ENCODE measurements at regions not wholly inside any gene's neighbourhood (a gene's known extent, or its start where the extent isn't known, plus 50 kb on each side); places are given as distances from the start of the nearest gene placed in this dataset.

DNA sequence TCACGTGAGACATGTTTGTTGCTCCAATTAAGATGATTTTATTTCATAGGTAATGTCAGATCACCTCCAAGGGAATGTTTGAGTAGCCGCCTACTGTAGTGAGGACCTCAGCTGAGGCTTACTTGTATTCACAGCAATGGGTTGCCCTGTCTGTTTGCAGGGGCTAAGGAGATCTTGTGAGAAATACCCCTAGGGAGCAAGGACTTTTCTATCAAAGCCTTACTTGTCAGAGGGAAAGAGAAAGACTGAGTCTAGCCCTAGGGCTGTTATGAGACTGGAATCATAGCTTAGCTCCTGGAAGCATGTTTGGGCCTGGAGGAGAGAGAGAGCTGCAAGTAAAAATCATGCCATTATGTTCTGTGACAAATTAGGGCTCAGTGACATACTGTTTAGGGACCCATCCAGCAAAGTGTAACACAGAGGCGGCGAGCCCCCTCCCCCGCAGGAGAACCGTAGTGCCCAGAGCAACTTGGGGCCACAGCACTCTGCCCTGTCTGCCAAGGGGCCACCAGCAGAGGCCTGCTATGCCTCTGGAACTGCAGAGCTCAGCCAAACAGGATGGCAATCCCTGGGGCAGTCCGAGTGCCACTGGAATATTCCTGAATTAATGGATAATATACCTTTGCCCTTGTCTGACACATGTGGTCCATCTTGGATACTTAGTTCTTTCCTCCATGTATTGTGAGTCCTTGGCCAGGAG, 178.8 kb downstream of the DACT1 start:
- DNase-seq, result no peak

DNA sequence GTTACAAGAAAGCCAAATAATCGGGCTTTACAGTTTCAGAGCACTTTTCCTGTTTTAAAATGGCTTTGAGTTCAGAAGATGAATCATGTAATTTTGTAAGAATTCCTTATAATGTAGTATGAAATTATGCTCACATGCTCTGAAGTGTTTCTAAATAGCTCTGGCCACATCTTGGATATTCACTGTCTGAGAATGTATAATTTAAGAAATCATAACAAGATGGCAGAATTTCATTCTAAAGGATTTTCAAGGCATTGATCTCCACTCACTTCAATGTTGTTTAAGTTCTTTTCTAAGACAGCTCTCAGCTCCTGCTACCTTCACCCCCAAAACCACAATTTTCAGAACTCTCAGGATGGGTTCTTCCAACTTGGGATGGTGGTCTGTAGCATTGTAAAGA, 180.1 kb downstream of the DACT1 start:
- no peak for DNase-seq

DNA sequence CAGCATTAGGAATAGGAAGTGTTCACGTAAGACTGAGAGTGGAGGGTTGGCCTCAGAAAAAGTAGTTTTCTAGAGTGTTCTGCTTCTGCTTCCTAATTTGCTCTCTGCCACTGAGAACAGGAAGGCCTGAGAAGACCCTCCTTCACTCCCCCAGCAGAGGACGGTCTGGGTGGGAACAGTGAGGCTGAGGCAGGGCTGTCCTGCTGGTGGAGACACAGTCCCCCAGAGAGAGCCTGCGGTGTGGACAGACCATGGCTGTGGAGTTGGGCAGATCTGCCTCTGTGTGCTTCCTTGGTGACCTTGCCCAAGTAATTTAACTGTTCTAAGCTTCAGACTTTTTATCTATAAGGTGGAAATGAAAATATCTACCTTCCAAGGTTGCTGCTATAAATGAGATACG, 182.3 kb downstream of the DACT1 start:
- no peak for DNase-seq

DNA sequence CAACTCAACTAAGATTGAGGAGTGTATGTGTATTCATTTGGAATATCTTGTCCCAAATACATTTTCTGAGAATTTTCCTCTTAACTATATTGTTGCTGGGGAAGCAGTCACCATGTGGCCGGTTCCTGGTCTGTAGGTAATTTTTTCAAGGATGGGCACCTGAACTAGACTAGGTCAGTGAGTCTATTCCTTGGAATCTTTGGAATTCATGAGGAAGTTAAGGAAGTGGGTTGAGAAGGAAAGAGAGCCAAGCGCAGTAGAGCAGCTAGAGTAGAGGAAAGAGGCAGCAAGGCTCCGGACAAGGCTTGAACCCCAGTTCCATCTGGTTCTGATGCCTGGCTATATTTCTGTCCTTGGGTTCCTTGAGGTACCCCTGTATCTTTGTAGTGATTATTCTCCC, 183.7 kb downstream of the DACT1 start:
- peak; percentile 27 for DNase-seq

DNA sequence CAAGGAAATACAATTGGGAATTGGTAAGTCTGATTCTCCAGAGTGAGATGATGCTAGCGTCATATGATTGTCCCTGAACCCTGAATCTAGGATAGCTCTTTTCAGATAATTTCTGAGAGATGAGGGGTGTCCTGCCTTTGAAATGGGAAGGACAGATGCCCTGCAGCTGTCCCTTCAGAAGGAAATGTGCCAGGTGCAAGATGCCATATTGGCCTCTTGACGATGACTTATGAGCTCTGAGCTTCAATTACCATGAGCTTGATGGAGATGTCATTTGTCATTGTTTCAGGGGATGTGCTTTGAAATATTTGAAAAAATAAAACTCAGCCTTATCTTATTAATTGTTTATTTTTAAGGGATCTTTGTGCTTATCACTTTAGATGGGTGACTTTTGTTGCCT, 185.1 kb downstream of the DACT1 start:
- DNase-seq, result no peak

DNA sequence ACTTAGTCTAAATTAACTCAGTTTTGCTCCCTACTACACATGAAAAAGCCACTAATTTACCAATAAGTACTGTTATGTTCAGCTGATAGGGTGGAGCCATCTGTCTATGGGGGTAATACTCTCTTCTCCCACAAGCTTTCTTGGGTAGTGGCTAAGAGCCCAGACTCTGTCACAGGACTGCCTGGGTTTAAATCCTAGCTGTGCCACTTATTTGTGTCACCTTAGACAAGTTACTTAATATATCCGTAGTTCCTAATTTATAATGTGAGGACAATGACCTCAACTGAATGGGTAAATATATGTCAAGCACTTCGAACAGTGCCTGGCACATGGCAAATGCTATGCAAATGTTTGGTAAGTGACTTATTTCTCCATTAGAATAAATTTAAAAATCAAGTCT, 185.6 kb downstream of the DACT1 start:
- DNase-seq, result no peak

DNA sequence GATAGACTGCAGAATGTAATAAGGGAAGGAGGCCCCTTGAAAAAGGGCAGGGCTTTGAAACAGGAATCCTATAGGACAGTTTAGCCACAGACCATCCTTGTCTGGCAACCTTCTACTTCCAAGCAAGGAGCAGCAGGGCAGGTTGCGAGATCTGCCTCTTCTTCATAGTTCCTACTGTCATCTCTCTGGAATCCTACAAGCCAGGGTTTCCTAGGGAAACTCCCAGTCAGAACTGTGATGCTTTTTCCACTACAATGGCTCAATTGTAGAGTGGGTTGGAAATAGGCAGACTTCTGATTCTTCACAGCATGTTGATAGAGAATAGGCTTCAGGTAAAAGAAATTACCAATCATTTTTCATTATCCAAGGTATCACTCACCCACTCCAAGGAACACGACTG, 186.3 kb downstream of the DACT1 start:
- no peak for DNase-seq

DNA sequence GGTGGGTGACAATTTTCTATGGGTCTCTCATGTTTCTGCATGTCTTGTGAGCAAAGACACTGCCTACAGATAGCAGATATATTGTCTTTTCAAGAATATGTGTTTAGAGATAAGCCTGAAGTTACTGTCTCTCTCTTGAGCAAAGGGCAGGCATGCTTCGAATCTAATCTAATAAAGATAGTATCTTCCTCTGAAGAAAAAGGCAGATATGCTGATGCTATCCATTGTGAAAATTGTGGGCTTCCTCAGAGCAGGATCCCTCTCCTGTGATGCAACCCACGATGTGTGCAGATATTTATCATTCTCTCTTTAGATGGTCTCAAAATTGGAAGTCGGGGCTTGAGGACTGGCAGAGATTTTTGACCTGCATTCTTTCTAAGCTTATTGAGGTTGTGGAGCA, 187.0 kb downstream of the DACT1 start:
- no peak for DNase-seq

DNA sequence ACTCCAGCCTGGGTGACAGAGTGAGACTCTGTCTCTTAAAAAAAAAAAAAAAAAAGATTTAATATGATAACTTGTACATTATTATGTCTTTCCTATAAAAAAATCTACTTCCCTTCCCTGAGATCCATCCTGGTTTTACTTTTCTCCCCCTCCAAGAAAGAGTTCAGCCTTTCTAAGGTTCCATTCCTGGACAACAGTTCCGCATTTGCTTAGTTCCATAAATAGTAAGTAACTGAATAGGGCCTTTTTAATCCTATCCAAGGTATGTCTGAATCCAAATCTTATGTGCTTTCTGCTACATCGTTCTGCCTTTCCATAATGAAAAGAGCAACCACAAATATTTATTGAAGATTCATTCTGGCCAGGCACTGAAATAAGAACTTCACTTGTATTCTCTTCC, 187.8 kb downstream of the DACT1 start:
- DNase-seq, result no peak

DNA sequence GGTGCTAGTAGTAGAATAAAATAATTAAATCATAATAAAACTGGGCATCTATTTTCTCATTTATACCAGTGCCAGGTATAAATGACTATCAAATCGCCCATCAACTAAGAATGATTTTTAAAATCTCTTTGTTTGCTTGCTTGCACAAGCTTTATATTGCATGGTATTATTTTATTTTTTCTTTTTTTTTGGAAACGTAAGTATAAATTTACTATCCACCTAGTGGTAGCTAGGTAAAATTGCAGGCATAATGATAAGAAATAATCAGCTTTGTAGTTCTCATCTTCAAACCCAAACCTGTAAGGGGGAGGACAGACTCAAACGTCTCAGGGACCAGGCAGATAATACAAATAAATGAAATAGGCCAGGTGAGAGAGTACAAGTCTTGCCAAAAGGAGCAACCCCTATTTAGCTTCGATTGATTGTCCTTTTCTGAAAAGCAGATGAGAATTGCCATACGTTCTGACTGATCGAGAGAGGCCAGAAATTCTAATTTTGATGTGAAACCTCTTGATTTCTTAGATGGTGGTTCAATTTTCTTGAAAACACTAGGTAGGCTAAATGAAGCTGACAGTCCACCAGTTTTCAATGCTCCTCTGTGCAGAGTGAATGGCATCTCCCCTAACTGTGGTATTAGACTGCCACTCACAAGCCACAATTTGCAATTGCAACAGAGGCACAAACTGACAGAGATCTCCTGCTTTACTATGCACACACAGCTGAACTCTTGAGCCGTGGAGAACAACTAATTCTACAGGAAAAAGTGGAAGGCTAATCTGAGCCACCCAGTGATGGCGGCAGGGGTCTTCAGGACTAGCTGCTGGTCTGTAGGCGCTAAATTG, 189.3 kb downstream of the DACT1 start:
- DNase-seq, result no peak

DNA sequence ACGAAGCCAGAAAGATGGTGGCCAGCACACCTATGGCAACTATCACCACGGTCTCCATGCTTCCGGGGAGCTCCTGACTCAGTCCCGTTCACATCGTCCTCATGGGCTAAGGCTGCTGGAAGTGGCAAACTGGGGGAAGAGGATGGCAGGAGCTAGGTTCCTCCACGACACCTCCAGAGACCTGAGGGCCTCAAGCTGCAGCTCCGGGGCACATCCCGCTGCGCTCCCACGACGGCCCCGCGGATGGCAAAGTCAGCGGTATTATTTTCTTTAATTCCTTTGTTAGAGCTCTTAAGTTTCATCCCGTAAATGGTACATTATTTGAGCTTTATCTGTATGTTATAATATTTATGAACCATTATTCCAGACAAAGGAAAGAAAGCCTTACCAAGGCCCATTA, 190.5 kb downstream of the DACT1 start:
- DNase-seq, result no peak

DNA sequence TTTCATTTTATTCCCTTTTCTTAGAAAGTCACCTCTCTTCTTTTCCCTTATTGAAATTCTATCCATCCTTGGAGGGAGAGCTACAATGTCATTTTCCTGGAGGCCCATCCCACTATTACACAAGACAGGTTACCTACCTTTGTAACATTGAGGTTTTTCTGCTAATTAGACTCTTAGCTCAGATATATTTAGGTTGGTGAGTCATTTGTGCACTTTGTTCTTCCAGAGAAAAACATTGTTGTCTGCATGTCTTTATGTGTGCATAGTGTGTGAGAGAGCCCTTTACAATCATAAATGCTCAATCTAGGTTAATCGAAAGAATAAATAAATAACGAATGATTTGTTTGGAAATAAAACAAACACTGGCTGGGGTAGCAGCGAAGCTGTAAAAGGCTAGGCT, 191.8 kb downstream of the DACT1 start:
- DNase-seq, result peak; percentile 29

DNA sequence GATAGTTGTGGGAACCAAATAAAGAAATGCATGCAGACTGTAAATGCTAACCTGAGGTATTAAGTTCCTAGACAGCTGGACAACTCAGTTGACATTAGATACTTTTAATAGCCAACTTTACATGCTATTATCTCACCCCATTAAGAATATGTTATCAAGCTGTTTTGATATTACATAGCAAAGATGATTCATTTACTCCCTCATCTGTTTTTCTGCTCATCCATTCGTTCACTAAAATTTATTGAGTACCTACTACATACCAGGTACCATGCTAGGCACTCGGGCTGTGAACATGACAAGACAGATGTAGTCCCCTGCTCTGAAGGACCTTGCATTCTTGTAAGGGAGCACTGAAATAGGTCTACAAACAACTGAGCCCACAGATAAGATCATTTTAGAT, 192.4 kb downstream of the DACT1 start:
- DNase-seq, result no peak

DNA sequence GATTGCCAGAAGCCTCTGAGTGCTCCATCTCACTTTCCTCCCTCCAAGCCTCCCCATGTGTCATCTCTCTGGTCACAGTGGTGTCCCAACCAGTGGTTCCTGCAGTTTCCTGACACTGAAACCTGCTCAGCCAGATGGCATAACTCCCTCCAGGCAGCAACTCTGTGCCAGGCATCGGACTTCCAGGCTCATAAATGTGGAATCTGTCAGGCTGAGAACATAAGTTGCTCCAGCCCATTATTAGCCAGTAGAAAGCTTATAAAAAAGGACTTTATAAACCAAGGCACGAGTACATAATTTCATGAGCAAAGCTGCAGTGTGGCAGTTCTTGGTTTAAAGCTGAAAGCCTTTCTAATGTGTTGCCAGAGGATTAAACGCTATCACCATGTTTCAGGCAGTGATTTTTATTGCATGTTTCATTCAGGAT, 194.3 kb downstream of the DACT1 start:
- DNase-seq, result no peak

DNA sequence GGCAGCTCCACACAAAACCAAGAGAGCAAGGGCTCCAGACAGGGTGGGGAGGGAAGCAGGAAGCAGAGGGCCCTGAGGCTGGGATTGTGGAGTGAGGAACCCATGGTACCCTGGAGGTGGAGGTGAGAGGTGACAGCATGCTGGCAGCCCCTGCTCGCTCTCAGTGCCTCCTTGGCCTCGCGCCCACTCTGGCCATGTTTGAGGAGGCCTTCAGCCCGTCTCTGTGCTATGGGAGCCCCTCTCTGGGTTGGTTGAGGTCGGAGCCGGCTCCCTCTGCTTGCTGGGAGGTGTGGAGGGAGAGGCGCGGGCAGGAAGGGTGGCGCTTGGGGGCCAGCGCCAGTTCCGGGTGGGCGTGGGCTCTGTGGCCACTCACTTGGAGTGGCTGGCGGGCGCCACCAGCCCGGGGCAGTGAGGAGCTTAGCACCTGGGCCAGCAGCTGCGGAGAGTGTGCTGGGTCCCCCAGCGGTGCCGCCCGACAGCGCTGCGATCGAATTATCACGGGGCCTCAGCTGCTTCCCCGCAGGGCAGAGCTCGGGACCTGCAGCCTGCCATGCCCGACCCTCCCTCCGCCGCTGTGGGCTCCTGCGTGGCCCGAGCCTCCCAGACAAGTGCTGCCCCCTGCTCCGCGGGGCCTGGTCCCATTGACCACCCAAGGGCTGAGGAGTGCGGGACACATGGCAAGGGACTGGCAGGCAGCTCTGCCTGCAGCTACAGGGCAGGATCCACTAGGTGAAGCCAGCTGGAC, 196.0 kb downstream of the DACT1 start:
- DNase-seq, result no peak

DNA sequence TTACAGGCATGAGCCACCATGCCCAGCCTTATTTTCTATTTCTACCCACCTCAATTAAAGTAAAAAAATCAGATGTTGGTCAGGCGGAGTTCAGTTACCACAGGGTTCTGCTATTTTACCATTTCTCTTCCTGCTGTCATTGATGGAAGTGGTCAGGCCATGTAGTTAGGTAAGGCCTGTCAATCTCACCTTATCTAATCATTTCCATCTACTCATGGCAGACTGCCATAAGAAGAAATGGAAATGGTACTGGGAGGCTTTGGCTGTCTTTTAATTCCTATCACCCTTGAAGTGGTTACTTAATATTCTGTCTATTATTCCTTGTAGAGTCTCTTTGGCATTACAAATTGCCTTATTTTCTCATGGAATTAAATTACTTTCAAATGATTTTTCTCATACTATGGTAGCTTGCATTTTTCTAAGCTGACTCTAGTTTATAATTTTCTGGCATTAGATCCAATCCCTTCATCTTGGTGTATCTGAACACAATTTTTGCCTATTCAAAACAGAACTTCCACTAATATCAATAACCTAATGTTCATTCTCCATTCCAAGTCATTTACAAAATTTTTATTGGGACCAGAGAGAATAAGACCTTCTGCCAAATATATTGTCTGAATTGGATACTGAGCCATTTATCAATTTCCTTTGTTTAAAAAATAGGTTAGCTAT, 198.7 kb downstream of the DACT1 start:
- DNase-seq, result no peak

DNA sequence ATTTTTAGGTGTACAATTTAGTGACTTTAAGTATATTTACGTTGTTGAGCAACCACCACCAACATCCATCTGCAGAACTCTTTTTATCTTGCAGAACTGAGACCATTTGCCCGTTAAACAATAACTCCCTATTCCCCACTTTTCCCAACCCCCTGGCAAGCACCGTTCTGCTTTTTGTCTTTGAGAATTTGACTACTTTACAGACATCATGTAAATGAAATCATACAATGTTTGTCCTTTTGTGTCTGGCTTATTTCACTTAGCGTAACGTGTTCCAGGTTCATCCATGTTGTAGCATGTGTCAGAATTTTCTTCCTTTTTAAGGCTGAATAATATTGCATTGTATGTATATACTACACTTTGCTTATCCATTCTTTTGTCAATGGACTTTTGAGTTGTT, 201.5 kb downstream of the DACT1 start:
- no peak for DNase-seq

DNA sequence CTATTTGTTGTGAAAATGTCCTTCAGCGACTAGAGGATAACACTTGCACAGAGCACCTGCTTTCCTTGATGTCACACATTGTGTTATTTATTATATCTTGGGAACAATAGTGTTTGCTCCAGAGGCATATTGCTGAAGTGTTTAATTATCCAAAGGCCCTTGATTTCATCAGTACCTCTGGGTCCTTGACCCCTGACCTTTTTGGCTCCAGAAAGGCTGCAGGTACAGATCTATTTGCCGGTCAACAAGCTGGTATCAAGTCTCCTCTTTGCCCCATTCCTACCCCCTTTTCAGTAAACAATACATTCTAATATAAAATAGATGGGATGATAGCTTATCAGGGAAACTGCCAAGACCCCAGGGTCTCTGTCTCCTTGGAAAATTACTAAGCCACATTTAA, 206.8 kb downstream of the DACT1 start:
- DNase-seq, result no peak

DNA sequence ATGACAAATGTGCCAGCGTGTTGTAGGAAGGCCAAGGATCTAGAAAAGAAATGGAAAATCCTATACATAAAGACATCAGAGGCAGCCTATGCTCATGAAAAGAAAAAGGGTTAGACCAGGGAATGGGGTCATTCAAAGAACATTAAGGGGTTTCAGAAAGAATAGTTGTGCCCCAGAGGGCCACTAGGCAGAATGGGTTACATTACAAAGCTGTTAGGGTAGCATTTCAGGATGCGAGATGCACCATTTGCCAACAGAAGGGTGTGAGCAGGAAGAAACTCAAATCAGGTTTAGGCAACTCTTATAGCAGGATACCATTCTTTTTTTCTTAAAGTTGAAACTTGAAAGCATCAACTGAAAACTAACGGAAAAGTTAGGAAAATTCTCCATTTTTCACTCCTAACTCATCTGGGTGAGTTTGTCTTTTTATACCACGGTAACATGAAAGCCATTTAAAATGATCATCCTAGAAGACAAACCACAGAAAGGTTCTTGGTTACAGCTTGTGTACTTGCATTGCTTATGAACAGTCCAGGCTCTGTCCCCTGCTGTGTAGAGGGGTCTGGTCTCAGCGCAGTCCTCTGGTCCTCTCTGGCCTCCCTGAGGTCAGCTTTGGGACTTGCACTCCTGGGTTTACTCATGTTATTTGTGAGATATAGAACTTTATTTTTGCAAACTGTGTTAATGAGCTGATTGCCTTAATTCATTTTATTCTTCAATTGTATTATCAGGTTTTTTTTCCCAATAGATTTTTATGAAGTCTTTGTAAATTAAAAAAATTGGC, 209.1 kb downstream of the DACT1 start:
- DNase-seq, result no peak

DNA sequence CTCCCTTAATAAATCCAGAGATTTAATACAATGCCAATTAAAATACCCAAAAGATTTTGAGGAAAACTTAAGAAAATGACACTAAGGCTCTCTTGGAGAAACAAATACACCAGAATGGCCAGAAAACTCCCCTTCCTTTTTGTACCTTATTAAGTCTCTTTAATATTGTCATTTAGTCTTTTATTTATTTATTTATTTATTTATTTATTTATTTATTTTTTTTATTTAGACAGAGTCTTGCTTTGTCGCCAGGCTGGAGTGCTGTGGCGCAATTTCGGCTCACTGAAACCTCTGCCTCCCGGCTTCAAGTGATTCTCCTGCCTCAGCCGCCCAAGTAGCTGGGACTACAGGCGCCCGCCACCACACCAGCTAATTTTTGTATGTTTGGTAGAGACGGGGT, 210.6 kb downstream of the DACT1 start:
- no peak for DNase-seq

DNA sequence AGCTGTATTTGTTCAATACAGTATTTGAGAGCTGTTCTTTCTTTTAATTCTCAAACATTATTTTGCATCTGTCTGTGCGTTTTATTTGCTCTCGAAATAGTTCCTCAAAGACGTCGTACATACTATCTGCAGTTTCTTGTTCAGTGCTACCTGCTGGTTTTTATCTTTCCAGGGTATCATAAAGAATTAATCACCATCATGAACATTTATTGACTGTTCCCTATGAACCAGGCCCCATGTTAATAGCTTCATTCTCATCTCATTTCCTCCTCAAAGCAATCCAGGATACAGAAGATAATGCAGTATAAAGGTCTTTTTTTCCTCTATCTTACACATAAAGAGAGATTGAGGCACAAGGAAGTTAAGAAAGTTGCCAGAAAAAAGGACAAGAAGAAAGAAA, 211.8 kb downstream of the DACT1 start:
- DNase-seq, result no peak

DNA sequence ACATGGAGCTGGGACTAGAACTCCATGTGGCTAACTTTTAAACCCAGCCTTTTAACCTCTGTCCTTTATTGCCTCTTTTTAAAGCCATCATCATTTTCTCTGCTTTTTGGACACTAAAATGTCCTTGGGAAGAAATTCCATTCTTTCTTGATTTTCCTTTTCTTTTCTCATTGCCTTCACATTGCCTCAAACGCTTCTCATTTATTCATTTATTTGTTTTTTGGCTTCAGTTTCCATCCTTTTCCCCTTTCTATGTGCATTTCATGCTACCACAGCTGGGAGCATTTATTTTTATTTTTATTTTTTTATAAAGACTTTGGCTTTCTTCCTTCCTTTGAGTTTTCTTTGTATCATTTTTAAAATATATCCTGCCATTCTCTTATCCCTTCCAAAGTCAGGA, 212.2 kb downstream of the DACT1 start:
- DNase-seq, result no peak

DNA sequence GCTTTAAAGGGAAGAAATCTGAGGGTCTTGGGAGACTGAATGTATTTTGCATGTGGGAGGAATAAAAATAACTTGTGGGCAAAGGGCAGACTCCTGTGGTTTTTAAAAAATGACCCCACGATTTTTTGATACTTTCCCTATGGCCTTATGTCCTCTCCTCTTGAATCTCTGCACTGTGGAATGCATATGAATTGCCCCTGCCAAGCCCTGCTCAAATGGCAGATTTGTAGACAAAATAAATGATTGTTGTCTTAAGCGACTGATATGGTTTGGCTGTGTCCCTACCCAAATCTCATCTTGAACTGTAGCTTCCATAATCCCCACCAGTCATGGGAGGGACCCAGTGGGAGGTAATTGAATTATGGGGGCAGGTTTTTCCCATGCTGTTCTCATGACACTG, 223.8 kb downstream of the DACT1 start:
- DNase-seq, result no peak
